ENCODE measurements at regions not wholly inside any gene's neighbourhood (a gene's known extent, or its start where the extent isn't known, plus 50 kb on each side); places are given as distances from the start of the nearest gene placed in this dataset.

DNA sequence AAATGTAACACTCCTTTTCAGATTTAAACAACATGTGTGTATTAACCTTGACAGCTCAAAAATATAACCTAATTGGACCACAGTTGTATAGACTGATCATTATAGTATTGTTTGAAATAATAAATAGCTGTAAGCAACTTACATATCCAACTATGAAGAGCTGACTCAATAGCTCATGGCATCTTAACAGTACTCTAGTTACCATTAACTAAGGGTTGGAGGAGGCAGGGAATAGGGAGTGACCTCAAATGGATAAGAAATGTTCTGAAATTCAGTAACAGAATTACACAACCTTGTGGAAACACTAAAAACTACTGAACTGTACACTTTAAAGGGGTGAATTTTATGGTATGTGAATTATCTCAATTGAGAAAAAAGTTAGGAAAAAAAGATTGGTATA is 136.5 kb upstream of the CPEB2 start:
- no peak for TF ChIP-seq POLR2A (IDR thresholded peaks at IDR 0.05)
- TF ChIP-seq CTCF (IDR thresholded peaks at IDR 0.05) = no peak
